Spleen (tissue), 7 donors: ENCODE measurements at regions not wholly inside any gene's neighbourhood (a gene's known extent, or its start where the extent isn't known, plus 50 kb on each side); places are given as distances from the start of the nearest gene placed in this dataset.

Source experiments
- CTCF ChIP-seq, 11 experiments: fragments of 200-600 bp in 7 of 11; fragments of 450-650 bp in 4 of 11; sonication (generic) in 4 of 11; IDR thresholded peaks in 8 of 11; conservative IDR thresholded peaks in 3 of 11; 1 replicate in 7 of 11; 2 replicates in 4 of 11; pipeline versions ENCODE4 v1.4.0 to v1.8.0; 2016 to 2021; ENCODE audit warnings: antibody characterized with exemption in 11 of 11, inconsistent platforms in 4 of 11, mild to moderate bottlenecking in 1 of 11
- POLR2A ChIP-seq, 3 donors: fragments of 450-650 bp; IDR thresholded peaks; one replicate each; pipeline ENCODE4 v1.5.1; 2017; ENCODE audit warnings: antibody characterized with exemption in 3 of 3, mild to moderate bottlenecking in 1 of 3
- donor health status: DM: no; HTN: no; CAD: no; lungs with moderate emphysema.
- donor health status: DM: no; HTN: no; CAD: no.
- donor health status: DM: no; HTN: no; CAD: no.

DNA sequence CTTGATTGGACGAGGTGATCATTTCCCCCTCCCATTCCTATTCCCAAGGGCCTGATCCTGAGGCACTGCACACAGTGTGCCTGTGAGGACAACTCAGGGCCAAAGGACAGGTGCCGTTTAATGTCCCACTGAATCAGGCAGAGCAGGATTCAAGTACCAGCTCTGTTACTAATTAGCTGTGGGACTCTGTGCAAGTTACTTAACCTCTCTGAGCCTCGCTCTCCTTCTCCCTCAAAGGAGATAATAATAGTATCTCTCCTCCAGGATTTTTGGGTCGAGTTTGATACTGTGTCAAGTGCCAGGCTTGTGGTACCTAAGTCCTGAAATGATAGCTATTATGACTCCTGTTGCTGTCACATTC, 86.8 kb upstream of the NKD1 start:
- no peak for TF ChIP-seq POLR2A (IDR thresholded peaks at IDR 0.05)
- no peak for TF ChIP-seq CTCF (IDR thresholded peaks at IDR 0.05 in 8 of 11, conservative IDR thresholded peaks at IDR 0.05 in 3 of 11)
